GM18507 (cell line): ENCODE measurements at regions not wholly inside any gene's neighbourhood (a gene's known extent, or its start where the extent isn't known, plus 50 kb on each side); places are given as distances from the start of the nearest gene placed in this dataset.
"Not testable (repeated sequence)": the region's sequence is repeated elsewhere in the genome, so short reads cannot be mapped to it uniquely, and the experiment has no call there.

Experiments
- DNase-seq: peaks from one replicate; pipeline ENCODE4 v3.0.0; 2011; ENCODE audit warnings: low read depth; ENCODE audit not compliant: insufficient read length; ENCODE audit errors: extremely low spot score
- FAIRE-seq: peaks from 2 replicates; lab custom pipeline; 2011; peaks lifted over from hg19 to GRCh38; lab: Jason Lieb, UNC

GRCh38 chr1:90826834-90827233, 109.7 kb upstream of the BARHL2 start:
- no peak for FAIRE-seq
- no peak for DNase-seq

GRCh38 chr1:90826024-90826423, 108.9 kb upstream of the BARHL2 start:
- FAIRE-seq (no peak), DNase-seq (no peak)

GRCh38 chr1:90824551-90824950, 107.4 kb upstream of the BARHL2 start:
- no peak for FAIRE-seq
- no peak for DNase-seq

DNA sequence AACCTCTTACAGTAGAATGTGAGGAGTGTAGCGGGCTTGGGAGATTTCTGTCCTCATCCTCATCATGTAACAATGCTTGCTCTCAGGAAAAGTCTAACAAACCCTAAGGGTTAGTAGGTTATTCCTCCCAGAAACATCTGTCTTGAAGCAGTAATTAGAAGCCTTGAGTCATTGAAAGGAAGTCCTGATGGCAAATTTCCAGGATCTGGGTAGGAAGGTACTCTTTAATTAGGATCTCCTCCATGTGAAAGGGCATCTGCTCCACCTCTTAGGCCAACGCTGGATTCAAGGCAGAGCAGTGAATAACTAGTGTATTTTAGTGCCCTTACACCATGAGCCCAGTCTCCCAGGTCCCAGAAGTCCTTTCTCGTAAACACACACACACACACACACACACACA, 106.6 kb upstream of the BARHL2 start:
- DNase-seq (no peak), FAIRE-seq (no peak)

DNA sequence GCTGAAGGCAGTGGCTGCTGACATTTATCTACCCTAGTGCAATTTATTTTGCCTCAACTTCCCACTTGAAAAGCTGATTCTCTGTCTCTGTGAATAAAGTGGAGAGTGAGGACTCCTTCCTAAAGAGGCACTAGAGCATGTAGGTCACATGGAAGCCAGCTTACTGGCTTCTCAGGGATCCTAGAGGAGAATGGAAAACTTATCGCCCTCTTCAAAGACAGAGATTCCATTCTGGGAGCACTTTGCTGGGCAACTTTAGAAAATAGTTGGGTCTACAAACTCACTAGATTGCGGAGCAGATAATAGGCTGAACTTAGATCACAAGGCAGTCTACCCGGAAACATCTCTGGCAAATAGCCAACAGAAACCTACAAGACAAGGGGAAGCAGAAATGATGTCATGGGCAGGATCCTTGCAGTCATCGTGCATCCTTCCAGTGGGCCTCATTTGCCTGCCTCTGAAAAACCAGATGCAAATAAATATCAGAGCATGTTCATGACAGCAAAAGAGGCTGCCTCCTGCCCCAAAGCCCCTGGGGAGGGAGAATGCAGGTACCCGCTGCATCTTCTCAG, 104.8 kb upstream of the BARHL2 start:
- no peak for DNase-seq

GRCh38 chr1:90821152-90821787, 104.2 kb upstream of the BARHL2 start:
- DNase-seq (no peak), FAIRE-seq (no peak)

More for the DNA sequence above, 104.8 kb upstream of the BARHL2 start:
- FAIRE-seq, result no peak

- DNase-seq, result no peak
- FAIRE-seq, result no peak
These were observed 103.6 kb upstream of the BARHL2 start for GRCh38 chr1:90820745-90821144.

DNA sequence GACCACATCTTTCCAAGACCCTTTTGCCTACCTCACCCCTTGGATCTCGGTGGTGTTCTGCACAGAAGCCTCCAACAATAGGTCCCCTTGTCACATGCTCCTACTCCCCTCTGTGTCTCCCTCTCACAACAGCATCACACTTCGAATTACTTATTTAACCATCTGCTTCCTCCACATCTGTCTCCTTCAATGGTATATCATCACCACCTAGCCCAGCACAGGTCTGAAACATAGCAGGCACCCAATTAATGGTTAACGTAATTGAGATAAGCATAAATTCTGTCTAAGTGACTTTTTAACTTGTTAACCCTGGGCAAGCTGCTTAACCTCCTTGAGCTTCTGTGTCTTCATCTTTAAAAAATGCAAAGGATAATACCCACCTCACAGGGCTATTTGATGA, 100.3 kb upstream of the BARHL2 start:
- FAIRE-seq, result no peak

GRCh38 chr1:90812237-90812636, 95.1 kb upstream of the BARHL2 start:
- not testable (repeated sequence) for FAIRE-seq, DNase-seq

More for the DNA sequence above, 100.3 kb upstream of the BARHL2 start:
- no peak for DNase-seq

DNA sequence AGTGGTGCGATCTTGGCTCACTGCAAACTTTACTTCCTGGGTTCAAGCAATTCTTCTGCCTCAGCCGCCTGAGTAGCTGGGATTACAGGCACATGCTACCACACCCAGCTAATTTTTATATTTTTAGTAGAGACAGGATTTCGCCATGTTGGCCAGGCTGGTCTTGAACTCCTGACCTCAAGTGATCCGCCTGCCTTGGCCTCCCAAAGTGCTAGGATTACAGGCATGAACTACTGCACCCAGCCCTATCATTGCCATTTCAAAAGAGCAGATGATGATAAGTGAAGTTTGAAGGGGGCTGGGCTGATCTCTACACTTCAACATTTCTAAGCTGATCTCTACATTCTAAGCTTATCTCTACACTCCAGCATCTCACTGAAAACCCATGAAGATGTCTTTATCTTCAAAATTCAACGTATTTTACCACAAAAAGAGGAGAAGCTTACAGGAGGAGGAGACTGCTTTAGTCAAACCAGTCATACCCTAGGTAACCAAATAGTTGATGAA, 94.4 kb upstream of the BARHL2 start:
- not testable (repeated sequence) for FAIRE-seq, DNase-seq

- DNase-seq (no peak), FAIRE-seq (no peak)
These were observed 93.6 kb upstream of the BARHL2 start for GRCh38 chr1:90810681-90811080.

GRCh38 chr1:90809996-90810395, 92.9 kb upstream of the BARHL2 start:
- no peak for FAIRE-seq
- DNase-seq, result no peak

DNA sequence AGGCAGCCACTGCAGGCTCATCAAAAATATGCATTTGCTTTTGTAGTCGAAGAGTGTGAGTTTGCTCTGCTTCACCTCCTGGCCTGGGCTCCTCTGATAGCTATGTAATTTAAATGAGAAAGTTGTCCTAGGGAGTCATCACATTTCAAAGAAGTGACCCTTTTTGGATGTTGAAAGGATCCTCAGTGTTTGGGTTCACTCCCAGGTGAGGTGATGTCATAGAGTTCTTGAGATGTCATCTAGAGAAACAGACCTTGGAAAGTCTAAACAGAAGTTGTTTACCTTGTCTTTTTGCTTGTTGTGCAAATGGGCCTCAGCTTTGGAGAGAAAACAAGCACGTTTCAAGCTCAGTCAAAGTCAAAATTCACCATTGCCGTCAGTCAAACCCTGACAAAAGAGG, 92.0 kb upstream of the BARHL2 start:
- DNase-seq, result no peak
- FAIRE-seq, result no peak

GRCh38 chr1:90807329-90807728, 90.2 kb upstream of the BARHL2 start:
- DNase-seq (no peak), FAIRE-seq (no peak)

GRCh38 chr1:90802622-90803021, 85.5 kb upstream of the BARHL2 start:
- no peak for FAIRE-seq
- DNase-seq, result no peak

- no peak for FAIRE-seq
These were observed 83.1 kb upstream of the BARHL2 start for GRCh38 chr1:90800012-90800717.

DNA sequence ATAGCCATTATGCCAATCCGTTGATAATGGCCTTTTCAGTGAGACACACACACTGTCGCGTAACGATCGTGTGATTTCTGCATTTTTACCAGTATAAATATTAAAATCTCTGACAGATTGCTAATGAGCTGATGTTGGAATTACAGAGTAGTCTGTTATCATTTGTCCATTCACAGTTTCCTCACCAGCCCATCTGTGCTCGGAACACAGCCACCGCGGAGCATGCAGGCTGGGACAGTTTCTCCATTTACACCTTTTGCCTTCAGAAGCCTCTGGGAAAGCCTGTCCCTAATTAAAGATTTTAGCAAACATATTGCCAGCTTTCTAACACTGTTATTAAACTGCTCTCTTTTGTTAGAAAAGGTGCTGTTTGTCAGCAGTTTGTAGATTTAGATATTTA, 82.2 kb upstream of the BARHL2 start:
- DNase-seq (no peak), FAIRE-seq (no peak)

More at GRCh38 chr1:90800012-90800717, 83.1 kb upstream of the BARHL2 start:
- DNase-seq, result no peak

GRCh38 chr1:90798883-90799282, 81.8 kb upstream of the BARHL2 start:
- DNase-seq (no peak), FAIRE-seq (no peak)

DNA sequence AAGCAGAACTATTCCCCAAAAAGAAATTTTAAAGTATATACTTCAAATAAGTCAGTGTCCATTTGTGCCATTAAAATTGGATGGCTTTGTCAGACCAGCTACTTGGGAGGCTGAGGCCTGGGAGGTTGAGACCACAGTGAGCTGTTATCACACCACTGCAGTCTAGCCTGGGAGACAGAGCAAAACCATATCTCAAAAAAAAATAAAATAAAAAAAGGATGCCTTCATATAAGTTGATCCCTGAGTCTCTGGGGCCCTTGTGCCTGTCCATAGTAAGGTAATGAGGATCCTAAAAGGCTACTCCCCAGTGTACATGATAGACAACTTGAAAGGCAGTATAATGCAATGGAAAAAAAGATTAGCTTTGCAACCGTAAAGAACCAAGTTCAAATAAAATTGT, 81.2 kb upstream of the BARHL2 start:
- no peak for FAIRE-seq
- DNase-seq, result no peak

GRCh38 chr1:90795431-90795830, 78.3 kb upstream of the BARHL2 start:
- FAIRE-seq, result no peak
- DNase-seq, result no peak

DNA sequence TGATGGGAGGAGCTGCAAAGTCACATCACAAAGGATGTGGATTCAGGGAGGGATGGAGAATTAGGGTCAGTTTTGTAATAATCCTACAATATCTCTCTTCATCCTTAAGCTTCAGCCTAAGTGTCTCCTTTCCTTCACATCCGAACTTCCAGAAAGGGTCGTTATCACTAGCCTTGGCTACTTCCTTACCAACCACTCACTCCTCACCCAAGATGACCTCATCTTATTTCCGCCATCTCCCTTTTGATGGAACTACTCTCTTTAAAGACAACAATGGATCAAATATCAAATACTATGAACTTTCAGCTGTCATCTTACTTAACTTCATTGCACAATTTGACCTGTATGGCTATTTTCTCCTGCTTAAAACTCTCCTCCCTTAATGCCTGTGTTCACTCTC, 69.6 kb upstream of the BARHL2 start:
- DNase-seq (no peak), FAIRE-seq (no peak)
